ENCODE measurements at regions not wholly inside any gene's neighbourhood (a gene's known extent, or its start where the extent isn't known, plus 50 kb on each side); places are given as distances from the start of the nearest gene placed in this dataset.

GRCh38 chr5:136703706-136704105, 338.4 kb upstream of the TRPC7 start:
- H3K36me3 ChIP-seq (replicated peaks; ENCODE audit: insufficient read depth, low read length), result no peaks in the 10 kb centered on the region
- no peaks in the 10 kb centered on the region for H3K9me2 ChIP-seq (replicated peaks; ENCODE audit: insufficient read depth, low read length)
- TF ChIP-seq CTCF (IDR thresholded peaks at IDR 0.05; ENCODE audit: low read length) (no peak), EZH2 (optimal IDR thresholded peaks at IDR 0.05; ENCODE audit: low read depth, low read length) (no peak), EZH2phosphoT487 (IDR thresholded peaks at IDR 0.05; ENCODE audit: low read length) (no peak)
- DNase-seq, result no peak
- H3K9ac ChIP-seq (ENCODE audit: low read length), result no peak overlapping the region
- H3K79me2 ChIP-seq (ENCODE audit: low read length), result no peaks in the 10 kb centered on the region
- H3K4me3 ChIP-seq (ENCODE audit: low read length), result no peak overlapping the region
- no peaks in the 10 kb centered on the region for H4K20me1 ChIP-seq (ENCODE audit: insufficient read depth, low read length)
- H3K9me3 ChIP-seq (replicated peaks; ENCODE audit: insufficient read depth, low read length), result no peaks in the 10 kb centered on the region
- H3K27me3 ChIP-seq (replicated peaks; ENCODE audit: insufficient read depth, low read length), result no peaks in the 10 kb centered on the region
- no peaks in the 10 kb centered on the region for H3F3A ChIP-seq (ENCODE audit: insufficient read depth, low read length)
- no peak overlapping the region for H2AFZ ChIP-seq (ENCODE audit: low read length)
- no peaks in the 10 kb centered on the region for H3K4me1 ChIP-seq (ENCODE audit: low read length)
- no peak overlapping the region for H3K27ac ChIP-seq (ENCODE audit: low read length)
- no peak overlapping the region for H3K4me2 ChIP-seq (ENCODE audit: low read depth, low read length)

GRCh38 chr5:136703036-136703435, 337.7 kb upstream of the TRPC7 start:
- no peaks in the 10 kb centered on the region for H3K79me2 ChIP-seq (ENCODE audit: low read length)
- TF ChIP-seq EZH2 (optimal IDR thresholded peaks at IDR 0.05; ENCODE audit: low read depth, low read length), result no peak
- no peak for TF ChIP-seq EZH2phosphoT487 (IDR thresholded peaks at IDR 0.05; ENCODE audit: low read length)
- no peak for TF ChIP-seq CTCF (IDR thresholded peaks at IDR 0.05; ENCODE audit: low read length)
- no peak overlapping the region for H3K4me3 ChIP-seq (ENCODE audit: low read length)
- H3K9me3 ChIP-seq (replicated peaks; ENCODE audit: insufficient read depth, low read length), result no peaks in the 10 kb centered on the region
- H3F3A ChIP-seq (ENCODE audit: insufficient read depth, low read length), result no peaks in the 10 kb centered on the region
- H3K4me1 ChIP-seq (ENCODE audit: low read length), result no peaks in the 10 kb centered on the region
- H3K36me3 ChIP-seq (replicated peaks; ENCODE audit: insufficient read depth, low read length), result no peaks in the 10 kb centered on the region
- H3K27ac ChIP-seq (ENCODE audit: low read length), result no peak overlapping the region
- no peak overlapping the region for H3K9ac ChIP-seq (ENCODE audit: low read length)
- no peaks in the 10 kb centered on the region for H4K20me1 ChIP-seq (ENCODE audit: insufficient read depth, low read length)
- DNase-seq, result no peak
- no peak overlapping the region for H2AFZ ChIP-seq (ENCODE audit: low read length)
- H3K4me2 ChIP-seq (ENCODE audit: low read depth, low read length), result no peak overlapping the region
- no peaks in the 10 kb centered on the region for H3K9me2 ChIP-seq (replicated peaks; ENCODE audit: insufficient read depth, low read length)
- H3K27me3 ChIP-seq (replicated peaks; ENCODE audit: insufficient read depth, low read length), result no peaks in the 10 kb centered on the region

- no peaks in the 10 kb centered on the region for H4K20me1 ChIP-seq (ENCODE audit: insufficient read depth, low read length)
- H3K27ac ChIP-seq (ENCODE audit: low read length), result no peak overlapping the region
- H3K9me3 ChIP-seq (replicated peaks; ENCODE audit: insufficient read depth, low read length), result no peaks in the 10 kb centered on the region
- TF ChIP-seq CTCF (IDR thresholded peaks at IDR 0.05; ENCODE audit: low read length), result no peak
- no peak for TF ChIP-seq EZH2phosphoT487 (IDR thresholded peaks at IDR 0.05; ENCODE audit: low read length)
- TF ChIP-seq EZH2 (optimal IDR thresholded peaks at IDR 0.05; ENCODE audit: low read depth, low read length), result no peak
- no peaks in the 10 kb centered on the region for H3K36me3 ChIP-seq (replicated peaks; ENCODE audit: insufficient read depth, low read length)
- H3K9me2 ChIP-seq (replicated peaks; ENCODE audit: insufficient read depth, low read length), result no peaks in the 10 kb centered on the region
- no peak overlapping the region for H3K4me3 ChIP-seq (ENCODE audit: low read length)
- DNase-seq, result no peak
- H3K9ac ChIP-seq (ENCODE audit: low read length), result no peak overlapping the region
- no peak overlapping the region for H3K4me2 ChIP-seq (ENCODE audit: low read depth, low read length)
- no peak overlapping the region for H2AFZ ChIP-seq (ENCODE audit: low read length)
- H3K79me2 ChIP-seq (ENCODE audit: low read length), result no peaks in the 10 kb centered on the region
- H3F3A ChIP-seq (ENCODE audit: insufficient read depth, low read length), result no peaks in the 10 kb centered on the region
- no peaks in the 10 kb centered on the region for H3K4me1 ChIP-seq (ENCODE audit: low read length)
- no peaks in the 10 kb centered on the region for H3K27me3 ChIP-seq (replicated peaks; ENCODE audit: insufficient read depth, low read length)
Observed at GRCh38 chr5:136701191-136701590, 335.8 kb upstream of the TRPC7 start.
